MM.1S (cell line): ENCODE measurements at regions not wholly inside any gene's neighbourhood (a gene's known extent, or its start where the extent isn't known, plus 50 kb on each side); places are given as distances from the start of the nearest gene placed in this dataset.
"Not testable (repeated sequence)": the region's sequence is repeated elsewhere in the genome, so short reads cannot be mapped to it uniquely, and the experiment has no call there.

ENCODE experiments used
- DNase-seq: peaks from one replicate; pipeline ENCODE4 v3.0.0-alpha.2; 2015
- H2AFZ ChIP-seq: fragments of 300-600 bp; sonication (generic); 2 replicates; pipeline ENCODE4 v1.6.0; 2016; ENCODE audit warnings: antibody characterized with exemption, low read length
- H3F3A ChIP-seq: fragments of 300-600 bp; sonication (generic); 2 replicates; pipeline ENCODE4 v1.6.1; 2016; ENCODE audit warnings: mild to moderate bottlenecking, antibody characterized with exemption, low read length, moderate library complexity, mixed read lengths; ENCODE audit not compliant: insufficient read depth
- H3K27ac ChIP-seq: fragments of 300-600 bp; sonication (generic); 2 replicates; pipeline ENCODE4 v1.5.1; 2016; ENCODE audit warnings: mild to moderate bottlenecking, low read length
- H3K27me3 ChIP-seq: fragments of 300-600 bp; sonication (generic); replicated peaks from 2 replicates; pipeline ENCODE4 v1.6.0; 2016; ENCODE audit warnings: low read length; ENCODE audit not compliant: insufficient read depth
- H3K36me3 ChIP-seq: fragments of 300-600 bp; sonication (generic); replicated peaks from 2 replicates; pipeline ENCODE4 v1.6.1; 2016; ENCODE audit warnings: mild to moderate bottlenecking, low read length, mixed read lengths; ENCODE audit not compliant: insufficient read depth
- H3K4me1 ChIP-seq: fragments of 300-600 bp; sonication (generic); 2 replicates; pipeline ENCODE4 v1.6.1; 2016; ENCODE audit warnings: low read length, mixed read lengths
- H3K4me2 ChIP-seq: fragments of 300-600 bp; sonication (generic); 2 replicates; pipeline ENCODE4 v1.6.0; 2016; ENCODE audit warnings: low read depth, low read length
- H3K4me3 ChIP-seq: fragments of 300-600 bp; sonication (generic); 2 replicates; pipeline ENCODE4 v1.5.1; 2016; ENCODE audit warnings: low read length, mixed read lengths
- H3K79me2 ChIP-seq: fragments of 300-600 bp; sonication (generic); 2 replicates; pipeline ENCODE4 v1.6.1; 2016; ENCODE audit warnings: mixed run types, low read length, mixed read lengths
- H3K9ac ChIP-seq: fragments of 300-600 bp; sonication (generic); 2 replicates; pipeline ENCODE4 v1.6.1; 2016; ENCODE audit warnings: low read length, mixed read lengths
- H3K9me2 ChIP-seq: fragments of 300-600 bp; sonication (generic); replicated peaks from 2 replicates; pipeline ENCODE4 v1.6.1; 2016; ENCODE audit warnings: mild to moderate bottlenecking, low read length, mixed read lengths; ENCODE audit not compliant: insufficient read depth
- H3K9me3 ChIP-seq: fragments of 300-600 bp; sonication (generic); replicated peaks from 2 replicates; pipeline ENCODE4 v1.6.1; 2016; ENCODE audit warnings: mild to moderate bottlenecking, low read length, mixed read lengths; ENCODE audit not compliant: insufficient read depth
- H4K20me1 ChIP-seq: fragments of 300-600 bp; sonication (generic); 2 replicates; pipeline ENCODE4 v1.6.1; 2016; ENCODE audit warnings: mild to moderate bottlenecking, low read length, moderate library complexity, mixed read lengths; ENCODE audit not compliant: insufficient read depth
- CTCF ChIP-seq: fragments of 300-600 bp; sonication (generic); IDR thresholded peaks from 2 replicates; pipeline ENCODE4 v1.5.1; 2016; ENCODE audit warnings: antibody characterized with exemption, low read length, mixed read lengths
- EZH2 ChIP-seq: fragments of 300-600 bp; sonication (generic); optimal IDR thresholded peaks from 2 replicates; pipeline ENCODE3; 2017; ENCODE audit warnings: low read depth, mild to moderate bottlenecking, antibody characterized with exemption, low read length, mixed read lengths
- EZH2phosphoT487 ChIP-seq: fragments of 300-600 bp; sonication (generic); IDR thresholded peaks from 2 replicates; pipeline ENCODE4 v1.6.1; 2018; ENCODE audit warnings: antibody characterized with exemption, low read length

- H3K9me2 ChIP-seq: no peaks in the 10 kb centered on the region
- no peak overlapping the region for H2AFZ ChIP-seq
- no peaks in the 10 kb centered on the region for H3K79me2 ChIP-seq
- H3K9ac ChIP-seq: no peak overlapping the region
- no peaks in the 10 kb centered on the region for H3K4me1 ChIP-seq
- H3K4me2 ChIP-seq: no peak overlapping the region
- TF ChIP-seq EZH2 (no peak), CTCF (no peak), EZH2phosphoT487 (no peak)
- H3K36me3 ChIP-seq: no peaks in the 10 kb centered on the region
- no peak overlapping the region for H3K27ac ChIP-seq
- no peaks in the 10 kb centered on the region for H3F3A ChIP-seq
- H4K20me1 ChIP-seq: no peaks in the 10 kb centered on the region
- H3K27me3 ChIP-seq: no peaks in the 10 kb centered on the region
- no peaks in the 10 kb centered on the region for H3K9me3 ChIP-seq
- H3K4me3 ChIP-seq: no peak overlapping the region
- no peak for DNase-seq
These were observed 112.1 kb upstream of the SERPINE2 start for GRCh38 chr2:224151161-224151560.

GRCh38 chr2:224148058-224148457, 109.0 kb upstream of the SERPINE2 start:
- H3K9ac ChIP-seq, H3K4me1 ChIP-seq, H3K4me2 ChIP-seq, H3K4me3 ChIP-seq, H3F3A ChIP-seq, H3K27ac ChIP-seq, H2AFZ ChIP-seq, H3K79me2 ChIP-seq, H4K20me1 ChIP-seq, H3K9me2 ChIP-seq, H3K9me3 ChIP-seq, H3K36me3 ChIP-seq, DNase-seq, H3K27me3 ChIP-seq: not testable (repeated sequence)

- Histone ChIP-seq H3K27me3 (no peaks in the 10 kb centered on the region), H2AFZ (no peak overlapping the region), H3K9me2 (no peaks in the 10 kb centered on the region), H3F3A (no peaks in the 10 kb centered on the region), H3K9me3 (no peaks in the 10 kb centered on the region), H4K20me1 (no peaks in the 10 kb centered on the region), H3K36me3 (no peaks in the 10 kb centered on the region), H3K9ac (no peak overlapping the region), H3K4me2 (no peak overlapping the region), H3K4me3 (no peak overlapping the region), H3K79me2 (no peaks in the 10 kb centered on the region), H3K27ac (no peak overlapping the region), H3K4me1 (no peaks in the 10 kb centered on the region)
- TF ChIP-seq EZH2phosphoT487 (no peak), CTCF (no peak), EZH2 (no peak)
- no peak for DNase-seq
These were observed 108.1 kb upstream of the SERPINE2 start for GRCh38 chr2:224147174-224147573.

GRCh38 chr2:224146356-224147160, 107.5 kb upstream of the SERPINE2 start:
- TF ChIP-seq EZH2phosphoT487 (no peak), EZH2 (no peak), CTCF (no peak)
- H3K27ac ChIP-seq: no peak overlapping the region
- no peaks in the 10 kb centered on the region for H3F3A ChIP-seq
- no peaks in the 10 kb centered on the region for H3K4me1 ChIP-seq
- no peak overlapping the region for H3K9ac ChIP-seq
- H3K4me2 ChIP-seq: no peak overlapping the region
- H3K79me2 ChIP-seq: no peaks in the 10 kb centered on the region
- H4K20me1 ChIP-seq: no peaks in the 10 kb centered on the region
- no peak overlapping the region for H2AFZ ChIP-seq
- H3K27me3 ChIP-seq: no peaks in the 10 kb centered on the region
- H3K36me3 ChIP-seq: no peaks in the 10 kb centered on the region
- H3K9me2 ChIP-seq: no peaks in the 10 kb centered on the region
- no peak for DNase-seq
- H3K9me3 ChIP-seq: no peaks in the 10 kb centered on the region
- H3K4me3 ChIP-seq: no peak overlapping the region
